Activated T-cell treated with anti-CD3 and anti-CD28 coated beads for 48 hours (primary cell): ENCODE measurements at regions not wholly inside any gene's neighbourhood (a gene's known extent, or its start where the extent isn't known, plus 50 kb on each side); places are given as distances from the start of the nearest gene placed in this dataset.
"Not testable (repeated sequence)": the region's sequence is repeated elsewhere in the genome, so short reads cannot be mapped to it uniquely, and the experiment has no call there.

Experiments
- DNase-seq: peaks from one replicate; pipeline ENCODE4 v3.0.0-alpha.2; 2020; ENCODE audit warnings: low read depth

DNA sequence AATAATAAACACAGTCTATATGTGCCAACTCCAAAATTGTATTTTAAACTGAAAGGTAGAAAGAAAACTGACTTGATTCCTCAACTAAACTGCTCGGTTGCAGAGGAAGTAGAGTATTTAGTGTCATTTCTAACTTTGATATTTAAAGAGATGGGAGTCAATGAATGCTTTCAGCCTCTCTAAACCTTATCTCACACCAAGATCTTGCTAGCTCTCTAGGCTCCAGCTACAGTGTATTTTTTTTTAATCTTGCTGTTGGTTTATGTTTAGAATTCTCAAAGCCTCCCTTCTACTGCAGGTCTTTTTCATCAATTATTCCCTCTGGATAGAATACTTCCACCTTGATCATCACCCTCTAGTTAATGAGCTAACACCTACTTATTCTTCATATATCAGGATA, 419.4 kb upstream of the ZNF462 start:
- DNase-seq: no peak

DNA sequence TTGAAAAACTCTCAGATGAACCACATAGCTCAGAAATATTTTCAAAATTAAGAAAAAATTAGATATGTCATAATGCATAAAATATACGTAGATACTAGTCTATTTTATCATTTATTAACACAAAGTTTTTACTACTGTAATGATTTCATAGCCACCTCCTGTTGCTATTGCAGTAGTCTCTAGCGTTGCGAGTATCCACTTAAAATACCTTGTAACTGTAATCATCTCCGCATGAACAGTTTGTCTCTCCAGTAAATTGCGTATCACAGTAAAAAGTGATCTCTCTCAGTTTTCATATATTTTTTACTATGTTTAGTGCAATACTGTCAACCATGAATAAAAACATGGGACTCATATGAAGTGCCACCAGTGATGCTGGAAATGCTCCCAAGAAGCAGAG, 417.9 kb upstream of the ZNF462 start:
- DNase-seq: no peak

DNA sequence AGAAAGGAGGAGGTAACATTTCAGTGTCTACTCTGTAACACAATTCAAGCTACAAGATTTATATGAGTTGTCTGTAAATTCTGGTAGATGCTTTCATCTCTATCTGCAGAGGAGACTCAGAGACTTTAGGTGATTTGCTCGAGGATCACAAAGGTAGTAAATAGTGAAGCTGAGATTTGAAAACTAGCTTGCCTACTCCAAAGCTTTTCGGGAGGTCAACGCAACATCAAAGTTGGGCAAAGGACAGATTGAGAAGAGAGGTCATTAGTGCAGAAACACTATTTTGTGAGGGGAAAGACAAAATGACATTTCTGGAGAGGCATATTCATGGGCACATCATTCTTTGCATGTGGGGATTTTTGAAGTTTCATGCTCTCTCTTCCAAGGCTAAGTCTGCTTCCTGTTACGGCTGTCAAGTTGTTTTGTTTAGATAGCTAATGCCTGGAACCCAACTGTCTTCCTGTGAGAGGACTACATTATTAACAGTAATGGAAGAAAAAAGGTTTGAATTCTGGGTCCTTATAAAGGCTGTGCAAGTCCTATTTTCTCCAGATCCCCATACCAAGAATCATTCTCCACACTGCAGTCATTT, 413.5 kb upstream of the ZNF462 start:
- DNase-seq: no peak

DNA sequence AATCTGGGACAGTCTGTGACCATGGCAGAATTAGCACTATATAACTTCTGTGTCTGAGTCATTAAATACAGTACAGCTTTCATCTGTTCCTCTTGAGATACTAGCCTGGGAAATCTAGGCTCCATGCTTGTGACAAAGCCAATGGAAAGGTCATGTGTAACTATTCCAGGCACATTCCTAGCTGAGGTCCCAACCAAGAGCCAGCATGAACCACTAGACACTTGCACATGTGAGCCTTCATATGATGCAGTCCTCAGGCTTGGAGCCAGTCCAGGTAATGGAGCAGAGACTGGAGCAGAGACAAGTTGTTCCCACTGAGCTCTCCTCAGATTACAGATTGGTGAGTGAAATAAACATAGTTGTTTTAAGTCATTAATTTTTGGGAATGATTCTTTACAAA, 412.4 kb upstream of the ZNF462 start:
- no peak for DNase-seq

DNA sequence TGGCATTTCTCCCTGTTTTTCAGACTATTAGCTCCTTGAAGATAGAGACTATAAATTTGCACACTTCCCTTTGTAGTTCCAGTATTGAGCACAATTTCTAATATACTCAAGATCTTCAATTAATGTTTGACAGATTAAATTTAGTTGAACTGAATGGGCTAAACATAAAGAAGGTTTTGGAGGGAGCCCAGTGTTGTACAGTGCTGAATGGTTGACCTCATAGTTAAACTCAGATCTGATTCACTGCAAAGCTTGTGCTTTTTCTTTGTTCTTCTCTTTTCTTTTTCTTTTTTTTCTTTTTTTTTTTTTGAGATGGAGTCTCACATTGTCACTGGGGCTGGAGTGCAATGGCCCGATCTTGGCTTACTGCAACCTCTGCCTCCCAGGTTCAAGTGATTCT, 411.7 kb upstream of the ZNF462 start:
- no peak for DNase-seq

DNA sequence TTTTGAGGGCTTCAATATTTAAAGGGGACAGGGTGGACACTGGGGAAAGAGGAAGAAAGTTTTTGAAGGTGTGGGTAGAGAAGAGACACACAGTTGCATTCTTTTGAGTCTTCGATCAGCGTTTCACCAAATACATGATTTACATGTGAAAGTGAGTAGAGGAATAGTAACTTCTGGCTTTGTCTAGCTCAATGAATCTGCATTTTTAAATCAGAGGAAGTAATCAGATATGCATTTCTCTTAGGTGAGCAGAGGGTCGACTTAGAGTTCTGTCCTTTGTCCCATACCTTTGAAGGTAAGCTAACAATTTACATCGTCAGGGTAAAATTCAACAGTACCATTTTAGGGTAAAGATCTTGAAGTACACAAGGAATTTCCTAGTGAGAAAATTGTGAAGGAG, 406.4 kb upstream of the ZNF462 start:
- no peak for DNase-seq

DNA sequence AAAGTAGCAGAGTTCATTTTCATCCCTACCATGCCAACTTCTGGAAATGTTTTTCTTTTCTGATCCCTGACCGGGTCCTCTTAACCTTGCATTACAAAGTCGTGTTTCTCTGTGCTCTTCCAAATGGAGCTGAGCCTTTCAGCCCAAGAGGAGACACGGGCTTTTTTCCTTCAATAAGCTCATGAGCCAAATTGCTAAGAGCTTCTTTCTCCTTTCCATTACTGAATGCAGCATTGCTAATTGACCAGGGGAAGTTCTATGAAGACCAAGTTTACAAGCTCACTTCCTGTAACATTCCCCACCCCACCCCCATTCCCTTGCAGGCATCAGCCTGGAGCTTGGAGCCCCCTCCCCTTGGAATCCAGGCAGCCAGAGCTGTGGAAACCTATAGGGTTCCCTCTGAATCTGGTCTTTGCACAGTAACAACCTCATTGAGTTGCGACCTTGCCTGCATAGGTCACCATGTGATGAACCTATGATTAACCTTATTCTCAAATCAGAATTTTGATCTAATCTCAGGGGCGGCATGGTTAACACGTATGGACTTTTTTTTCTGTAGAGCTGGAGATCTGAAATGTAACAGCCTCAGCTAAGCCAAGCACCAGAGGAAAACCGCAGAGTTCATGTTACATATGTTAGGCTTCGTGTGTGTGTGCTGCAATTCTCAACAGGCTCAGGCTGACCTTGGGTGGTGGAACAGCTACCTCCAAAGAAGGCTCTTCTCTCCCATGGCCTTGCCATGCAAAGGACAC, 395.7 kb upstream of the ZNF462 start:
- DNase-seq: no peak

DNA sequence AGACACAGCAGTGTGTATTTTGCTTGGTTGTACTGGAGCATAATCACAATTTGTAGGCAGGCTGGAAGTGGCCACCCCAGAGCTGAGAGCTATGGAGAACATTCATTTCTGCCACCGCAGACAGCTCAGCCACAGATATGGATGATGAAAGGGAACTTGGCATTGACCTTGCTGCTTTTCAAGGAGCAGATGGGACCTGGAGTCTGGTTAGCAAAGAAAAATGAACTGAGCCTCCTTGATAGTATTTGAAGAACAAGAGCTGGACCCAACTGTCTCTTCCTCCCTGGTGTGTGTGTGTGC, 395.2 kb upstream of the ZNF462 start:
- DNase-seq: no peak

DNA sequence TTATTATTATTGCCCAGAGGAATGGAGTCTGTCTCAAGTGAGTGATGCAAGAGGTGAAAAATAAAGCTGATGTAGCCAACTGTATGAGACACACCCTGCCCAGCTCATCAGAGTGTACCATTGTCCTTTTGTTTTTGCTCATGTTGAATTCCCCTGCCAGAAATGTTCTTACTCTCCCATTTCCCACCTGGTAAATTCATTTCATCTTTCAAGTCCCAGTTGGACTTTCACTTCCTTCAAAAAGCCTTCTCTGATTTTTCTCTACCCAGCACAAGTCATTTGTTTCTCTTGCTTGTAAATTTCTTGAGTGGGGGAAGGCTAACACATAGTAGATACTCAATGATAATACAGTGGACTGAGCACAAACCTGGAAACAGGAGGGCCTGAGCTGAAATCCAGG, 394.5 kb upstream of the ZNF462 start:
- DNase-seq: no peak

DNA sequence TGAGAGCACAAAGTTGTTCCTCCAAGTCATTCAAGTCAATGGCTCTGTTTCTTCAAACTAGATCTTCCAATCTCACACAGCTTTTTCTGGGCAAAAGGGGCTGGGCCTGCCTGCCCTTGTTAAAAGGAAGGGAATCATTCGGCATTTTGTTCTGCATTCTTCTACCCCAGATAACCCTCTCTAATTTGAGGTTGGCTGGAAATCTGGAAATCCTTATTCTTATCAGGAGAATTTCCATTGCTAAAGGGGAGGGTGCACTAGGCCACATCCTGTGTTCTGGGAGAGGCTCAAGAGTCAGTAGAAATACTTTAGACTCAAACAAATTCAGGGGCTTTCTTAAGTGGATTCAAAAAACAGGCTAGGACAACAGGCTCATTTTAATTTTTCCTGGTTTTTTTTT, 384.7 kb upstream of the ZNF462 start:
- no peak for DNase-seq

DNA sequence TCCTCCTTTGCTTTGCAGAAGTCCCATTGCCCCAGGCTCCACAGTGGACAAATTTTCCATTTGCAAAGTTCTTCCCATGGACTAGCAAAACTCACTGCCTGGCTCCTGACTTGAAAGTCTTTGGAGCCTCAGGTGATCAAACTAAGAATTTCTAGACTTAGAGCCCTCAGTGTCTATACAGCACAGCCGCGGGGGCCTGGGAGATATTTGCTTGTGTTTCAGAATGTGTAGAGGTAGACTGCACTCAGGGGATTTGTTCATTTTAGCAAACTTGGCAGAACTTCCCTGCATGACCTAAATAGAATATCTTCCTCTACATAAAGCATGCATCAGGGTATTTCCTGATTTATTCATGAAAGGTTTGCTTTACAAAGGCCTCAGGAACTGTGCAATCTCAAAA, 384.2 kb upstream of the ZNF462 start:
- DNase-seq: no peak

DNA sequence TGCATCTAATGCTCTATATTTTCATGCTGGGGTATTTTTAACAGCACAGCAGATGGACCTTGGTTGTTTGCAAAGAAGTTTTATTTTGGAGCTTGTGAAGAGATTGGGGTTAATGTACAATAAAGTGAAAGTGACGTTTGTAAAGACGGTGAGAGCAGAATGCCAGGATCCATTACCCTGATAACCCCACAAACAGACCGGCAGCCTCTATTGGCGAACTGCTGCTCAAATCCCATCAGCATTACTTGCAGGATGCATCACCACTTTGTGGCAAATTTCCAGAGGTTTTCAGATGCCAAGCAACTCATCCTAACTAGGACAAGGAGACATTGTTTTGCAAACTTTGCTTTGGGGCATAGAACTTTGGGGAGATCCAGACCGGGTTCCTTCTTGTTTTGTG, 383.3 kb upstream of the ZNF462 start:
- no peak for DNase-seq

DNA sequence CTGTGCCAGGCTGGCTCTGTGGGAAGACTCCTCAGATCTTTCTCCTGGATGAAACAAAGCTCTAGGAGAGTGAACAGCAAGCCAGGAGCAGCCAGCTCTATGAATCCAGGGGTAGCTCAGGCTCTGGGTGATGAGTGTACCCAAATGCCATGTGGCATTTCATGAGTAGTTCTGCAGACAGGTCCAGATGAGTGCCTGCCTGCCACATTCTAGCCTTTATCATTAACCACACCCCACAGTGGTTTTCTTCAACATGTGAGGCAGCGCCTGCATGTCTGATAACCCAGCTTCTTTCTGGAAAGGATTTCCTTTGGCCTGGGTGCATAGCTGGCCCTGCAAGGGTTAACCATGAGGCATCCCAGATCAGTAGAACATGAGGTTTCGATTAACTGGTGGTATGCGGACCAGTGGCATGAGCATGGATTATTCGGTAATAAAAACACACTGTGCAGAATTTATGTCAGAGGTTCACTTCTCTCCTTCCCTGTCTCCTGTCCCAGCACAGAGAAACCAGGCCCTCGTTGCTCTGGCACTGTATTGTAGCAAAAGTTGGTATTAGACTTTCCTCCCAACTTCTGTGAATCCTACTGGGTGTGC, 381.9 kb upstream of the ZNF462 start:
- DNase-seq: no peak

DNA sequence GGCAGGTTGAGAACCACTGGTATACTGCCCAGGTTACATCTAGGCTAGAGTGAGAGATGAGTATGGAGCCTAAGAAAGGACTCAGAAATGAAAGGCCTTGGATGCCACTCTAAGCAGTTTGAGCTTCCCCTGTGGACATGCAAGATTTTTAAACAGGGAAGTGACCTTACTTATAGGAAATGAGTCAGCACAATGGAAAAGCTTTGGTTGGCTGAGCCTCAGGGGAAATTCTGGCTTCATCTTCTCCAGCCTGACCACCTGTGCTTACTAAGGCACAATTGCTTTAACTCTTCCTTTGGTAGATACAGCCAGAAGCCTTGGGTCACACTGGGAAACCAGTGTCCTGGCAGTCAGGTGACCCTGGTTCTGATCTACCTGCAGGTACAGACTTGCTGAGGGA, 380.2 kb upstream of the ZNF462 start:
- DNase-seq: no peak

DNA sequence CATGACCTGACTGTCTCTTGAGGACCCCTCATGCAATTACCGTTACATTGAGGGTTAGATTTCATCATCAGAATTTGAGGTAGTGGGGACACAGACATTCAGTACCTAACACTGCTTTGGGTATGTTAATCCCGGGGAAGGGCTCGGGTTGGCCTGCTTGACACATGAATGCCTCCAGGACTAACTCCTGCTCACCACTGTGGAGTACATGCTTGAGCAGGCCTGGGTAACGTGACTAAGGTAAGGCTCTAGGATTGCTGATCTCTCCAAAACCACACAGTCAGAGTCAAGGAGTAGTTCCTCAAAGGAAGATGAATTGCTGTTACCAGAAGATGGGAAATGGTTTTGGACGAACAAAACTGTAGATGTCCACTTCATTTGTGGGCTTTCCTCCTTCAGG, 376.3 kb upstream of the ZNF462 start:
- no peak for DNase-seq

DNA sequence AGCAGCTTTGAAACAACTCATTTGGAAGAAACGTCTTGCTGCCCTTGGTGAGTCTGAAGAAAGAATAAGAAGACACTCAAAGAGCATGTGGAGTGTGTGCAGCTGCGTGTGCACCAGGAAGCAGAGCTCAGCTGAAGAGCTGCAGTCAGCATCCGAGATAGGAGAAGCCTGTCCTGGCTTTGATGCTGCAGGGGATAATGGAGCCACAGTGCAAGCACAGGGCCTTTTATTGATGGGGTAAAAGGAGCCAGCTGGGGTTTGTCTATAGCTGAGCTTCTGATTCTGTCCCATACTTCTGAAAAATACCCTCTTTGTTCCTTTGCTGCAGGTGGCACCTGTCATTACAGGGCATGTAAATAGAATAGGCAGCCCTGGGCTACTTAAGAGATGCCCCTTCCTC, 375.7 kb upstream of the ZNF462 start:
- DNase-seq: no peak

DNA sequence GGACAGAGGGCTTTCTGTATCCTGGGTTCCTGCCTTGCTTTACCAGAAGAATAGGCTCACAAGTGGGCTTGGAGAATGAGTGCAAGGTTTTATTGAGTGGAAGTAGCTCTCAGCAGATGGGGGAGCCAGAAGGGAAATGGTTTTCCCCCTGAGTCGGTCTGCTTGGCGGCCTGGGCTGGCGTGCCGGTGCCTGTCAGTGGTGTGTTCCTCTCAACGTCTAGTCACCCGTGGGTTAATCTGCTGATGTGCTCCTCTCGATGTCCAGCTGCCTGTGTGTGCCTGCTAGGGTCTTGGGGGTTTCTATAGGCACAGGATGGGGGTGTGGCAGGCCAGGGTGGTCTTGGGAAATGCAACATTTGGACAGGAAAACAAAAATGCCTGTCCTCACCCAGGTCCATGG, 370.8 kb upstream of the ZNF462 start:
- not testable (repeated sequence) for DNase-seq

DNA sequence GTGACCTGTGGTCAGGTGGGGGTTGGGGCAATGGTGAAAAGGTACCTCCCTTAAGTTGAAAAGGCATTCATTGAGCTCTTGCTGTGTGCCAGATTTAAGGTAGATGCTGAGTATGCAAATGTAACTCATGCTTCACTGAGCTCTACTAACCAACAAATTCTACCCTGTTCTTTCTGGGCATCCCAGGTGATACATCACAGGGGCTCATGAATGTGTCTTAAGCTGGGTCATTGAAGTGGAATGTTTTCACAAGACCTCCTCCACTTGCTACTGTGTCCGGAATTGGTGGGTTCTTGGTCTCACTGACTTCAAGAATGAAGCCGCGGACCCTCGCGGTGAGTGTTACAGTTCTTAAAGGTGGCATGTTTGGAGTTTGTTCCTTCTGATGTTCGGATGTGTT, 362.8 kb upstream of the ZNF462 start:
- DNase-seq: no peak

DNA sequence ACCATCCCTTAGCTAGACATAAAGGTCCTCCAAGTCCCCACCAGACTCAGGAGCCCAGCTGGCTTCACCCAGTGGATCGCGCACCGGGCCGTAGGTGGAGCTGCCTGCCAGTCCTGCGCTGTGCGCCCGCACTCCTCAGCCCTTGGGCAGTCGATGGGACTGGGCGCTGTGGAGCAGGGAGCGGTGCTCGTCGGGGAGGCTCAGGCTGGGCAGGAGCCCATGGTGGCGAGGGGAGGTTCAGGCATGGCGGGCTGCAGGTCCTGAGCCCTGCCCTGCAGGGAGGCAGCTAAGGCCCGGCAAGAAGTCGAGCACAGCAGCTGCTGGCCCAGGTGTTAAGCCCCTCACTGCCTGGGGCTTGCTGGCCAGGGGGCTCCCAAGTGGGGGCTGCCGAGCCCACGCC, 361.8 kb upstream of the ZNF462 start:
- DNase-seq: not testable (repeated sequence)

DNA sequence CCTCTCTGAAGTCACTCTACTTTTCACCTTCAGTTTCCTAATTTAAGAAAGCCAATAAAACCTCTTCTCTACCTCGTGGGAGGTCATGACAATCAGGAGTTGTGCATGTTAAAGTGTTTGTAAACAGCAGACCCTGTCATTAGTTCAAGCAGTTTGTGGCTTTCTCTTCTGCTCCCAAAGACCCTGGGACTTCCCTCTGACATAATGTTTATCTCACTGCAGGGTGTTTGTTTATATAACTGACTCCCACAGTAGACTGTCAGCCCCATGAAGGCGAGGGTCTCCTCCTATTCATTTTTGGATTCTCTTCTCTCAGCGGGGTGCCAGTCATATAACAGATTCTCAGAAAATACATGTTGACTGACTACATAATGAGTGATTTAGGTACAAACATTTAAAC, 360.0 kb upstream of the ZNF462 start:
- DNase-seq: no peak

DNA sequence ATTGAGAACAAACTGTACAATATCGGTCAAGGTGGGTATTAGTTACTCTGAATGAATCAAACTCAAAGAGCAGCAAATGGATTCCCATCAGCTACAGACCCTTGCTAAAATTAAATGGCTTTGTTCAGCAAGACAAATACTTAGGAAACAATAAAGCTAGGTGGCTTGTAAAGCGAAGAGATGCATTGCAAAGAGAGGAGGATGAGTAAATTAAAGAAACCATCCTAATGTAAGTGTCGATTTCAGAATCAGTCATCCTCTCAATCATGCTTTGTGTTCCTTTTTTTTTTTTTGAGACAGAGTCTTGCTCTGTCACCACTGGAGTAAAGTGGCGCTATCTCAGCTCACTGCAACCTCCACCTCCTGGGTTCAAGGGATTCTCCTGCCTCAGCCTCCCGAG, 359.2 kb upstream of the ZNF462 start:
- DNase-seq: no peak

DNA sequence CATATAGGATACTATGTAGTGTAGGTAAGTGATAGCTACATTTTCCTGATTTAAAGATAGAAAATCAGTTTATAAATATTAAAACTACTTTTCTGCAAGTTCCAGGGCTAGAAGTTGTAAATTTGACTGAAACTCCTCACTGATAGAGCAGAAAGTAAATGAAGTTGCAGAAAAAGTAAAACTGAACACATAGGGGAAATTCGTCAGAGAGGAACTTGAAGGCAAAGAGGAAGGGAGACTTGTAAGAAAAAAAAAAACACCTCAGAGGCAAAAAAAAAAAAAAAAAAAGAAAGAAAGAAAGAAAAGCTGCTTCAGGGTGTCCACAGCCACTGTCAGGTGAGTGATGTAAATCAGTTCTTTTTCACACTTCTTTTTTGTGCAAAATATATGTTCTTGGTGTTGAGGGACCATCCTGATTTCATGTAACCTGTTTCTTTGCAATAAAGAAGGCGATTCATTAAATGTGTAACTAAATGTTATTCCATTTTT, 336.2 kb upstream of the ZNF462 start:
- DNase-seq: no peak

DNA sequence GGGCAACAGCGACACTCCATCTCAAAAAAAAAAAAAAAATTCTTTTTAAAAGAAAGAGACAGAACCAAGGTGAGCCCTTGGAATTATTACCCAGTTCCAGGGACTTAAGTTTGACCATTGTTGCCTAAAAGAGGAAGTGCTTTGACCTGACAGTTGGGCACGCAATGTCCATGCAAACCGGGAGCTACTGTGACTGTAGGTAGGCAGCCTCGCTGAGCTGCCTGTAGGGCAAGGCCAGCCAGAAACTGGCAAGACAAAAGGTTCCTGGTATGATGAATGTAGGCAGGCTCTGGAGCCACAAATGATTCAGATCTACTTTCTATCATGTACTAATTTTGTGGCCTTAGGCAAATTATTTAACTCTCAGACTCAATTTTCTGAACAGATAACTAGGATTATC, 334.8 kb upstream of the ZNF462 start:
- no peak for DNase-seq

DNA sequence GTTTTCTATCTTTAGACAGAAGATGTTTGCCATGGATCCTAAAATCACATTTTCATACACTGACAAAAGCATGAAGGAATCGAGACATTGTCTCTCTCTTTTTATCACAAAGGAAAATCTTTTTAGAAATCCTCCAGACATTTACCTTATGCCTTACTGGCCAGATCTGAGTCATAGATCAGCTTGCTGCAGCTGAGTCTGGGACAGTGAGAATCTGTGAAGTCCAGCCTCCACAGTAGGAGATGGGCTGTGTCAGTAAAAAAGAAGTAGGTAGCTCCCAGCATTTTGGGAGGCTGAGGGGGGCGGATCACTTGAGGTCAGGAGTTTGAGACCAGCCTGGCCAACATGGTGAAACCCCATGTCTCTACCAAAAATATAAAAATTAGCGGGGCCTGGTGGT, 333.4 kb upstream of the ZNF462 start:
- no peak for DNase-seq
